Sigmoid colon (tissue), 6 donors: ENCODE measurements at regions not wholly inside any gene's neighbourhood (a gene's known extent, or its start where the extent isn't known, plus 50 kb on each side); places are given as distances from the start of the nearest gene placed in this dataset.
A peak's percentile ranks its signal among the peaks of the same experiment; 100 is the strongest.
"Not testable (repeated sequence)": the region's sequence is repeated elsewhere in the genome, so short reads cannot be mapped to it uniquely, and the experiment has no call there.

ENCODE experiments used
- DNase-seq: peaks from one replicate; pipeline ENCODE4 v3.0.0-alpha.2; 2019
- H3K27ac ChIP-seq, 4 donors: fragments of 200-600 bp; sonication (generic); one replicate each; pipeline ENCODE4 v1.5.1; 2016 to 2019; ENCODE audit warnings: mild to moderate bottlenecking in 1 of 4
- H3K27me3 ChIP-seq, 3 donors: fragments of 200-600 bp; sonication (generic); one replicate each; pipeline ENCODE4 v1.5.1; 2019; ENCODE audit warnings: mild to moderate bottlenecking in 1 of 3
- H3K36me3 ChIP-seq, 4 donors: fragments of 200-600 bp; sonication (generic); one replicate each; pipeline ENCODE4 v1.5.1; 2016 to 2019
- H3K4me1 ChIP-seq, 4 donors: fragments of 200-600 bp; sonication (generic); one replicate each; pipeline ENCODE4 v1.5.1; 2017 to 2019
- H3K4me3 ChIP-seq, 4 donors: fragments of 200-600 bp; sonication (generic); one replicate each; pipeline ENCODE4 v1.5.1; 2017 to 2019; ENCODE audit warnings: mild to moderate bottlenecking in 2 of 4, moderate library complexity in 1 of 4
- H3K9me3 ChIP-seq, 4 donors: fragments of 200-600 bp in 3 of 4; sonication (generic) in 3 of 4; one replicate each; pipeline versions ENCODE4 v1.5.1 to v1.6.1; 2013 to 2019
- CTCF ChIP-seq, 4 experiments: fragments of 450-650 bp in 3 of 4; fragments of 200-600 bp in 1 of 4; IDR thresholded peaks; one replicate each; pipeline ENCODE4 v1.5.1; 2016 to 2019; ENCODE audit warnings: antibody characterized with exemption in 4 of 4, mild to moderate bottlenecking in 3 of 4, moderate library complexity in 2 of 4
- EP300 ChIP-seq, 4 donors: sonication (generic); formaldehyde crosslinking; IDR thresholded peaks; one replicate each; pipeline ENCODE4 v1.6.1; 2017; ENCODE audit warnings: antibody characterized with exemption in 4 of 4
- POLR2A ChIP-seq, 2 donors: fragments of 450-650 bp; IDR thresholded peaks; one replicate each; pipeline ENCODE4 v1.6.1; 2016; ENCODE audit warnings: antibody characterized with exemption in 2 of 2, mild to moderate bottlenecking in 2 of 2, moderate library complexity in 2 of 2
- POLR2AphosphoS5 ChIP-seq, 4 donors: sonication (generic); formaldehyde crosslinking; IDR thresholded peaks; one replicate each; pipeline ENCODE4 v1.6.1; 2017; ENCODE audit warnings: antibody characterized with exemption in 4 of 4
- WGBS, 2 donors: extraction: QIAGEN DNeasy Blood & Tissue Kit; methylation state at CpG; one replicate each; pipeline ENCODE4 v1.1.7; 2013; 5-methylcytosine and 5-hydroxymethylcytosine counted together
- intact Hi-C: fragments of 100-400 bp; cut with DNase I; formaldehyde crosslinking; loops from one replicate; pipeline ENCODE4 v1.15.1; 2023
- donor health status: healthy with polysubstance abuse.
- donor health status: healthy.

- 13 to 69% methylated on average over 3 of the region's 3 CpGs for whole genome bisulfite sequencing, 2 donors
- peak overlapping the region in 3 of 4 donors; percentile 2 to 23 (median 9) for H3K27ac ChIP-seq
Observed at GRCh38 chr5:67773411-67774266, 441.9 kb upstream of the PIK3R1 start.

GRCh38 chr5:67771791-67772190 lies 443.8 kb upstream of the PIK3R1 start:
- no peak overlapping the region for H3K27ac ChIP-seq
- no peaks in the 10 kb centered on the region for H3K36me3 ChIP-seq
- no peaks in the 10 kb centered on the region for H3K27me3 ChIP-seq
- TF ChIP-seq POLR2AphosphoS5 (IDR thresholded peaks at IDR 0.05) = no peak
- TF ChIP-seq EP300 (IDR thresholded peaks at IDR 0.05) = no peak
- TF ChIP-seq POLR2A (IDR thresholded peaks at IDR 0.05) = no peak
- TF ChIP-seq CTCF (IDR thresholded peaks at IDR 0.05) = no peak
- H3K9me3 ChIP-seq = no peaks in the 10 kb centered on the region
- peaks cover 0 to 14% (median 9%) of the 10 kb centered on the region in 4 donors for H3K4me1 ChIP-seq
- no peak for DNase-seq
- intact Hi-C loops = loop anchor here (10.0 kb wide), 1 partner anchor 47 kb away; no protein-coding TSS in a partner anchor
- H3K4me3 ChIP-seq = no peak overlapping the region
- WGBS, 2 donors = 88 to 89% methylated on average over 6 of the region's 6 CpGs

More at GRCh38 chr5:67773411-67774266, 441.9 kb upstream of the PIK3R1 start:
- intact Hi-C loops = loop anchor here (10.0 kb wide), 1 partner anchor 49 kb away; no protein-coding TSS in a partner anchor
- TF ChIP-seq CTCF (IDR thresholded peaks at IDR 0.05) (no peak), POLR2AphosphoS5 (IDR thresholded peaks at IDR 0.05) (no peak), POLR2A (IDR thresholded peaks at IDR 0.05) (no peak), EP300 (IDR thresholded peaks at IDR 0.05) (no peak)
- no peaks in the 10 kb centered on the region for H3K36me3 ChIP-seq
- H3K4me3 ChIP-seq = no peak overlapping the region
- peaks cover 0 to 14% (median 9%) of the 10 kb centered on the region in 4 donors for H3K4me1 ChIP-seq
- no peaks in the 10 kb centered on the region for H3K27me3 ChIP-seq
- DNase-seq = peak; percentile 69
- H3K9me3 ChIP-seq = no peaks in the 10 kb centered on the region

GRCh38 chr5:67771221-67771620 lies 444.3 kb upstream of the PIK3R1 start:
- H3K36me3 ChIP-seq = no peaks in the 10 kb centered on the region
- no peak for DNase-seq
- H3K4me1 ChIP-seq = peaks cover 0 to 14% (median 9%) of the 10 kb centered on the region in 4 donors
- H3K4me3 ChIP-seq = no peak overlapping the region
- no peaks in the 10 kb centered on the region for H3K9me3 ChIP-seq
- no peaks in the 10 kb centered on the region for H3K27me3 ChIP-seq
- 18 to 54% methylated on average over 2 of the region's 2 CpGs for WGBS, 2 donors
- no peak overlapping the region for H3K27ac ChIP-seq
- TF ChIP-seq EP300 (IDR thresholded peaks at IDR 0.05) (no peak), POLR2AphosphoS5 (IDR thresholded peaks at IDR 0.05) (no peak), CTCF (IDR thresholded peaks at IDR 0.05) (no peak), POLR2A (IDR thresholded peaks at IDR 0.05) (no peak)
- intact Hi-C loops = loop anchor here (10.0 kb wide), 1 partner anchor 46 kb away; no protein-coding TSS in a partner anchor

GRCh38 chr5:67770431-67771025 lies 445.0 kb upstream of the PIK3R1 start:
- WGBS, 2 donors = 18 to 53% methylated on average over 5 of the region's 5 CpGs

GRCh38 chr5:67765697-67766096 lies 449.9 kb upstream of the PIK3R1 start:
- DNase-seq = no peak
- Histone ChIP-seq H3K27me3 (no peaks in the 10 kb centered on the region), H3K27ac (no peak overlapping the region), H3K4me3 (no peak overlapping the region), H3K36me3 (no peaks in the 10 kb centered on the region), H3K9me3 (no peaks in the 10 kb centered on the region), H3K4me1 (peaks cover 0 to 8% (median 6%) of the 10 kb centered on the region in 4 donors)
- WGBS, 2 donors = 87 to 90% methylated on average over 2 of the region's 2 CpGs
- intact Hi-C loops = no loop called here
- TF ChIP-seq POLR2AphosphoS5 (IDR thresholded peaks at IDR 0.05) (no peak), POLR2A (IDR thresholded peaks at IDR 0.05) (no peak), CTCF (IDR thresholded peaks at IDR 0.05) (no peak), EP300 (IDR thresholded peaks at IDR 0.05) (no peak)

More at GRCh38 chr5:67770431-67771025, 445.0 kb upstream of the PIK3R1 start:
- no peak for DNase-seq
- no peaks in the 10 kb centered on the region for H3K9me3 ChIP-seq
- no peaks in the 10 kb centered on the region for H3K27me3 ChIP-seq
- intact Hi-C loops = loop anchor here (10.0 kb wide), 1 partner anchor 46 kb away; no protein-coding TSS in a partner anchor
- no peaks in the 10 kb centered on the region for H3K36me3 ChIP-seq
- no peak for TF ChIP-seq POLR2A (IDR thresholded peaks at IDR 0.05)
- peak overlapping the region in 1 of 4 donors; percentile 44 for H3K27ac ChIP-seq
- H3K4me1 ChIP-seq = peaks cover 0 to 14% (median 9%) of the 10 kb centered on the region in 4 donors
- no peak overlapping the region for H3K4me3 ChIP-seq

GRCh38 chr5:67757771-67758170 lies 457.8 kb upstream of the PIK3R1 start:
- WGBS, 2 donors = 91 to 95% methylated on average over 10 of the region's 10 CpGs
- H3K27me3 ChIP-seq, H3K4me3 ChIP-seq, DNase-seq, intact Hi-C loops, H3K36me3 ChIP-seq, H3K4me1 ChIP-seq, H3K27ac ChIP-seq, H3K9me3 ChIP-seq: not testable (repeated sequence)
